ENCODE measurements at regions not wholly inside any gene's neighbourhood (a gene's known extent, or its start where the extent isn't known, plus 50 kb on each side); places are given as distances from the start of the nearest gene placed in this dataset.

DNA sequence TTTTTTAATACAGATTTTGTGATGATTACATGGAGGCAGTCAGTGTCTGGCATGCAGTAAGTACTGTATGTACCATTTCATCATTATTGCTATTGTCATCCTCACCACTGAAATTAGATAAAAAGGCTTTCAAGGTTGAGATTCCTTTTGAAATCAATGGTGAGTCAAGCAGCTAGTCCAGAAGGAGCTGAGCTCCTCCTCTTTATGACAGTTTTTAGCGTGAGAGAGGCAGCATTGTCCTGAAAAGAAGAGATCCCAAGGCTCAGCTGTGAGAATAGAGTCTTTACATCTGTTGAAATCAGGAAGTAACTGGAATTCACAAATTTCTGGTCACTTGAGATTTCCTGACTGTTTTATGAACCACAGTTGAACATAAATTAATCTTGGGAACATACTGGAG is 161.9 kb downstream of the PAX1 start:
- Histone ChIP-seq H3K9me3 (ENCODE audit: control insufficient read depth, low read depth, low read length) (peaks cover 3% of the 10 kb centered on the region), H3K9me1 (ENCODE audit: control insufficient read depth, extremely low read depth, insufficient read depth, low read length) (no peaks in the 10 kb centered on the region), H3K9ac (ENCODE audit: control insufficient read depth, extremely low read depth, insufficient read depth, low read length) (no peak overlapping the region), H4K20me1 (ENCODE audit: control insufficient read depth, extremely low read depth, insufficient read depth, low read length) (no peaks in the 10 kb centered on the region), H3K4me1 (ENCODE audit: control insufficient read depth, extremely low read depth, insufficient read depth, low read length) (no peaks in the 10 kb centered on the region), H3K27ac (ENCODE audit: control insufficient read depth, insufficient read depth, low read length) (no peak overlapping the region), H3K79me2 (ENCODE audit: control insufficient read depth, insufficient read depth, low read length) (no peaks in the 10 kb centered on the region), H3K4me2 (ENCODE audit: control insufficient read depth, extremely low read depth, insufficient read depth, low read depth, low read length) (no peak overlapping the region), H3K27me3 (ENCODE audit: control insufficient read depth, extremely low read depth, insufficient read depth, low read length) (no peaks in the 10 kb centered on the region), H3K4me3 (ENCODE audit: control insufficient read depth in 2 of 3, extremely low read depth in 1 of 3, insufficient read depth in 2 of 3, low read depth in 1 of 3, low read length in 3 of 3) (no peak overlapping the region), H3K36me3 (ENCODE audit: control insufficient read depth in 2 of 2, extremely low read depth in 1 of 2, insufficient read depth in 2 of 2, low read length in 2 of 2) (no peaks in the 10 kb centered on the region), H2AFZ (ENCODE audit: control insufficient read depth, low read length) (no peak overlapping the region)
- TF ChIP-seq, protein P1, sequence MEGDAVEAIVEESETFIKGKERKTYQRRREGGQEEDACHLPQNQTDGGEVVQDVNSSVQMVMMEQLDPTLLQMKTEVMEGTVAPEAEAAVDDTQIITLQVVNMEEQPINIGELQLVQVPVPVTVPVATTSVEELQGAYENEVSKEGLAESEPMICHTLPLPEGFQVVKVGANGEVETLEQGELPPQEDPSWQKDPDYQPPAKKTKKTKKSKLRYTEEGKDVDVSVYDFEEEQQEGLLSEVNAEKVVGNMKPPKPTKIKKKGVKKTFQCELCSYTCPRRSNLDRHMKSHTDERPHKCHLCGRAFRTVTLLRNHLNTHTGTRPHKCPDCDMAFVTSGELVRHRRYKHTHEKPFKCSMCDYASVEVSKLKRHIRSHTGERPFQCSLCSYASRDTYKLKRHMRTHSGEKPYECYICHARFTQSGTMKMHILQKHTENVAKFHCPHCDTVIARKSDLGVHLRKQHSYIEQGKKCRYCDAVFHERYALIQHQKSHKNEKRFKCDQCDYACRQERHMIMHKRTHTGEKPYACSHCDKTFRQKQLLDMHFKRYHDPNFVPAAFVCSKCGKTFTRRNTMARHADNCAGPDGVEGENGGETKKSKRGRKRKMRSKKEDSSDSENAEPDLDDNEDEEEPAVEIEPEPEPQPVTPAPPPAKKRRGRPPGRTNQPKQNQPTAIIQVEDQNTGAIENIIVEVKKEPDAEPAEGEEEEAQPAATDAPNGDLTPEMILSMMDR (optimal IDR thresholded peaks at IDR 0.05 in 1 of 3, IDR thresholded peaks at IDR 0.05 in 1 of 3, conservative IDR thresholded peaks at IDR 0.05 in 1 of 3; ENCODE audit: extremely low read depth in 1 of 3, insufficient read depth in 2 of 3, low read length in 3 of 3), result no peak
- no peak for TF ChIP-seq EZH2 (IDR thresholded peaks at IDR 0.05; ENCODE audit: low read length)
- dilution Hi-C loops (cut with MboI; ENCODE audit: extremely low pct_ligation_motif_present, low sequenced_read_pairs), result no loop called here
- FAIRE-seq, result no peak
- DNase-seq (ENCODE audit: low read depth, low spot score), result no peak

DNA sequence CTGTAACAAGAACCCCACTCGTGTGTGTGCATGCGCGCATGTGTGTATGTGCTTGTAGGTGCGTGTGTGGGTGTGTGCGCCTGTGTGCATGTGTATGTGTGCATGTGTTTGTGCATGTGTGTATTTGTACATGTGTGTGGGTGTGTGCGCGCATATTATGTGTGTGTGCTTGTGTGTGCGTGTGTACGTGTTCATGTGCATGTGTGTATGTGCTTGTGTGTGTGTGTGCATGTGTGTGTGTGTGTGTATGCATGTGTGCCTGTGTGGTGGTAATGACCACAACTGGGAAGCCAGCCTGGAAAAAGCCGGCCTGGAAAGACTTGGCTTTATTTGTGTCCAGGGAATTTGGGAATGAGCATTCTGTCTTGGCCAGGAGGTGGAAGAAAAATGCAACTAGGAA is 157.5 kb downstream of the PAX1 start:
- no peak for FAIRE-seq

More for the DNA sequence above, 157.5 kb downstream of the PAX1 start:
- H3K4me3 ChIP-seq (ENCODE audit: control insufficient read depth in 2 of 3, extremely low read depth in 1 of 3, insufficient read depth in 2 of 3, low read depth in 1 of 3, low read length in 3 of 3), result no peak overlapping the region
- no peak overlapping the region for H3K4me2 ChIP-seq (ENCODE audit: control insufficient read depth, extremely low read depth, insufficient read depth, low read depth, low read length)
- no peaks in the 10 kb centered on the region for H4K20me1 ChIP-seq (ENCODE audit: control insufficient read depth, extremely low read depth, insufficient read depth, low read length)
- peaks cover 3% of the 10 kb centered on the region for H3K9me3 ChIP-seq (ENCODE audit: control insufficient read depth, low read depth, low read length)
- dilution Hi-C loops (cut with MboI; ENCODE audit: extremely low pct_ligation_motif_present, low sequenced_read_pairs), result no loop called here
- no peak for DNase-seq (ENCODE audit: low read depth, low spot score)
- no peak overlapping the region for H3K9ac ChIP-seq (ENCODE audit: control insufficient read depth, extremely low read depth, insufficient read depth, low read length)
- no peaks in the 10 kb centered on the region for H3K9me1 ChIP-seq (ENCODE audit: control insufficient read depth, extremely low read depth, insufficient read depth, low read length)
- H3K36me3 ChIP-seq (ENCODE audit: control insufficient read depth in 2 of 2, extremely low read depth in 1 of 2, insufficient read depth in 2 of 2, low read length in 2 of 2), result no peaks in the 10 kb centered on the region
- no peaks in the 10 kb centered on the region for H3K4me1 ChIP-seq (ENCODE audit: control insufficient read depth, extremely low read depth, insufficient read depth, low read length)
- no peak overlapping the region for H2AFZ ChIP-seq (ENCODE audit: control insufficient read depth, low read length)
- H3K27ac ChIP-seq (ENCODE audit: control insufficient read depth, insufficient read depth, low read length), result no peak overlapping the region
- H3K79me2 ChIP-seq (ENCODE audit: control insufficient read depth, insufficient read depth, low read length), result no peaks in the 10 kb centered on the region
- H3K27me3 ChIP-seq (ENCODE audit: control insufficient read depth, extremely low read depth, insufficient read depth, low read length), result no peaks in the 10 kb centered on the region
- TF ChIP-seq, protein P1 (optimal IDR thresholded peaks at IDR 0.05 in 1 of 3, IDR thresholded peaks at IDR 0.05 in 1 of 3, conservative IDR thresholded peaks at IDR 0.05 in 1 of 3; ENCODE audit: extremely low read depth in 1 of 3, insufficient read depth in 2 of 3, low read length in 3 of 3), result no peak
- no peak for TF ChIP-seq EZH2 (IDR thresholded peaks at IDR 0.05; ENCODE audit: low read length)
